PC-3 (cell line): ENCODE measurements at regions not wholly inside any gene's neighbourhood (a gene's known extent, or its start where the extent isn't known, plus 50 kb on each side); places are given as distances from the start of the nearest gene placed in this dataset.

Source experiments
- ATAC-seq: fragments of 200-7000 bp; cut with Tn5 transposase; 2 replicates; pipeline ENCODE4 v1.9.1; 2020; ENCODE audit warnings: mild to moderate bottlenecking, moderate library complexity
- BruUV-seq: library from RNA; stranded (reverse); fragments of 400-500 nt; replicated peaks from 2 replicates; lab custom pipeline; 2021; lab: Mats Ljungman, UMichigan
- CTCF ChIA-PET: fragments of 300-600 bp; sonication (Branson Sonifier 250); formaldehyde crosslinking; loops from one replicate; lab custom pipeline; 2022; ENCODE audit warnings: antibody characterized with exemption; lab: Charles Lee
- POLR2A ChIA-PET: fragments of 300-600 bp; sonication (Branson Sonifier 250); formaldehyde crosslinking; loops from one replicate; lab custom pipeline; 2022; ENCODE audit warnings: antibody characterized with exemption; ENCODE audit not compliant: unreplicated experiment; lab: Charles Lee
- DNase-seq: peaks from one replicate; pipeline ENCODE4 v3.0.0-alpha.2; 2015
- H2AFZ ChIP-seq: fragments of 300-600 bp; sonication (generic); 2 replicates; pipeline ENCODE4 v1.6.0; 2016; ENCODE audit warnings: antibody characterized with exemption, low read length
- H3F3A ChIP-seq: fragments of 300-600 bp; sonication (generic); one replicate; pipeline ENCODE4 v1.6.0; 2017; ENCODE audit warnings: antibody characterized with exemption, low read length, control low read depth, mild to moderate bottlenecking; ENCODE audit not compliant: unreplicated experiment
- H3K27ac ChIP-seq: fragments of 300-600 bp; sonication (generic); 2 replicates; pipeline ENCODE4 v1.5.1; 2016; ENCODE audit warnings: mild to moderate bottlenecking, low read length
- H3K27me3 ChIP-seq: fragments of 300-600 bp; sonication (generic); 2 replicates; pipeline ENCODE4 v1.6.1; 2016; ENCODE audit warnings: low read length, mixed read lengths
- H3K36me3 ChIP-seq: fragments of 300-600 bp; sonication (generic); 2 replicates; pipeline ENCODE4 v1.6.1; 2016; ENCODE audit warnings: low read depth, mixed run types, low read length, mixed read lengths
- H3K4me1 ChIP-seq: fragments of 300-600 bp; sonication (generic); 2 replicates; pipeline ENCODE4 v1.5.1; 2016; ENCODE audit warnings: low read length; ENCODE audit not compliant: insufficient read depth
- H3K4me2 ChIP-seq: fragments of 300-600 bp; sonication (generic); 2 replicates; pipeline ENCODE4 v1.6.0; 2016; ENCODE audit warnings: low read length
- H3K4me3 ChIP-seq: fragments of 300-600 bp; sonication (generic); 2 replicates; pipeline ENCODE4 v1.5.1; 2016; ENCODE audit warnings: mild to moderate bottlenecking, low read length, mixed read lengths
- H3K79me2 ChIP-seq: fragments of 300-600 bp; sonication (generic); 2 replicates; pipeline ENCODE4 v1.6.1; 2017; ENCODE audit warnings: low read length, mixed read lengths
- H3K9ac ChIP-seq: fragments of 300-600 bp; sonication (generic); 2 replicates; pipeline ENCODE4 v1.6.0; 2016; ENCODE audit warnings: mild to moderate bottlenecking, low read length
- H3K9me2 ChIP-seq: fragments of 300-600 bp; sonication (generic); replicated peaks from 2 replicates; pipeline ENCODE4 v1.6.1; 2016; ENCODE audit warnings: mixed run types, low read length, mixed read lengths
- H3K9me3 ChIP-seq: fragments of 300-600 bp; sonication (generic); 2 replicates; pipeline ENCODE4 v1.6.1; 2016; ENCODE audit warnings: low read length, mixed read lengths
- H4K20me1 ChIP-seq: fragments of 300-600 bp; sonication (generic); 2 replicates; pipeline ENCODE4 v1.6.1; 2016; ENCODE audit warnings: low read length, mixed read lengths
- CTCF ChIP-seq: fragments of 300-600 bp; sonication (generic); conservative IDR thresholded peaks from 2 replicates; pipeline ENCODE4 v1.5.1; 2017; ENCODE audit warnings: antibody characterized with exemption, low read depth, mild to moderate bottlenecking, low read length
- EZH2 ChIP-seq: fragments of 300-600 bp; sonication (generic); IDR thresholded peaks from one replicate; pipeline ENCODE4 v1.6.1; 2017; ENCODE audit warnings: antibody characterized with exemption, mild to moderate bottlenecking, low read length; ENCODE audit not compliant: unreplicated experiment
- EZH2phosphoT487 ChIP-seq: fragments of 300-600 bp; sonication (generic); IDR thresholded peaks from 2 replicates; pipeline ENCODE4 v1.6.1; 2018; ENCODE audit warnings: mild to moderate bottlenecking, antibody characterized with exemption, low read length, borderline replicate concordance
- intact Hi-C: fragments of 100-400 bp; cut with micrococcal nuclease; formaldehyde crosslinking; loops from 2 replicates; pipeline ENCODE4 v1.9.0; 2023

GRCh38 chr10:111988646-111989045, 194.9 kb downstream of the GPAM start:
- Histone ChIP-seq H4K20me1 (no peaks in the 10 kb centered on the region), H3K9me2 (no peaks in the 10 kb centered on the region)

GRCh38 chr10:111989136-111989911, 194.2 kb downstream of the GPAM start:
- Histone ChIP-seq H3K4me1 (no peaks in the 10 kb centered on the region), H3K9me3 (no peaks in the 10 kb centered on the region), H3K4me3 (no peak overlapping the region), H3K79me2 (no peaks in the 10 kb centered on the region), H3K9ac (no peak overlapping the region), H4K20me1 (no peaks in the 10 kb centered on the region), H2AFZ (no peak overlapping the region), H3K9me2 (no peaks in the 10 kb centered on the region), H3K4me2 (no peak overlapping the region), H3K27me3 (peaks cover 14% of the 10 kb centered on the region), H3K27ac (no peak overlapping the region), H3F3A (no peaks in the 10 kb centered on the region), H3K36me3 (no peaks in the 10 kb centered on the region)
- DNase-seq = no peak
- intact Hi-C loops = no loop called here
- BruUV-seq = no TSS peak
- CTCF ChIA-PET = no interaction called here
- POLR2A ChIA-PET = no interaction called here
- TF ChIP-seq CTCF = no peak
- TF ChIP-seq EZH2phosphoT487 = no peak
- no peak for TF ChIP-seq EZH2
- ATAC-seq = no peak

More at GRCh38 chr10:111988646-111989045, 194.9 kb downstream of the GPAM start:
- no peak for DNase-seq
- peaks cover 14% of the 10 kb centered on the region for H3K27me3 ChIP-seq
- H3F3A ChIP-seq = no peaks in the 10 kb centered on the region
- ChIA-PET POLR2A (no interaction called here), CTCF (no interaction called here)
- no peak overlapping the region for H3K9ac ChIP-seq
- H2AFZ ChIP-seq = no peak overlapping the region
- no peak overlapping the region for H3K4me2 ChIP-seq
- H3K36me3 ChIP-seq = no peaks in the 10 kb centered on the region
- H3K4me3 ChIP-seq = no peak overlapping the region
- H3K4me1 ChIP-seq = no peaks in the 10 kb centered on the region
- no peaks in the 10 kb centered on the region for H3K9me3 ChIP-seq
- BruUV-seq = no TSS peak
- H3K27ac ChIP-seq = no peak overlapping the region
- intact Hi-C loops = no loop called here
- H3K79me2 ChIP-seq = no peaks in the 10 kb centered on the region
- ATAC-seq = no peak
- TF ChIP-seq CTCF (no peak), EZH2phosphoT487 (no peak), EZH2 (no peak)

DNA sequence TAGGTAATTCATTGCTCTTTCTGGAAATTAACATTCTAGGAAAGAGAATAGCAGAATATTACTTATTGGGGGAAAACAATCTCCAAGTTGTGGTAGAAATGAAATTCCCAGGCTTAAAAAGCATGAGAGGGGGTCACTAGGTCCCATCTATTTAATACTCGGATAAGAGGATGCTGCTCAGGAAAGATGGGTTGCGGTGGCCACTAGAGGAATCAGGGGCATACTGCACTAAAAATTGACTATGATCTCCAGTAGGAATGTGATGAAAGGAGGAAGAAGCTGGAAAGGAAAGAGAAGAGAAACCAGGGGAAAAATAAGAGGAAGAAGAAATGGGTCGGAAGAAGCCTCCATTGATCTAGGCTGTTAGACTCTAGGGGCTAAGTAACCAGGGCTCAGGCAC, 192.8 kb downstream of the GPAM start:
- Histone ChIP-seq H2AFZ (no peak overlapping the region), H3K4me3 (no peak overlapping the region), H3K27ac (no peak overlapping the region), H3K36me3 (no peaks in the 10 kb centered on the region), H3K27me3 (peaks cover 14% of the 10 kb centered on the region), H3K4me2 (no peak overlapping the region), H3K79me2 (no peaks in the 10 kb centered on the region), H3F3A (no peaks in the 10 kb centered on the region), H3K4me1 (no peaks in the 10 kb centered on the region), H3K9me3 (no peaks in the 10 kb centered on the region), H3K9ac (no peak overlapping the region), H3K9me2 (no peaks in the 10 kb centered on the region), H4K20me1 (no peaks in the 10 kb centered on the region)
- TF ChIP-seq EZH2 (no peak), CTCF (no peak), EZH2phosphoT487 (no peak)
- BruUV-seq = no TSS peak
- CTCF ChIA-PET = no interaction called here
- intact Hi-C loops = no loop called here
- DNase-seq = no peak
- POLR2A ChIA-PET = no interaction called here
- ATAC-seq = no peak
